A673 (cell line): ENCODE measurements at regions not wholly inside any gene's neighbourhood (a gene's known extent, or its start where the extent isn't known, plus 50 kb on each side); places are given as distances from the start of the nearest gene placed in this dataset.
"Not testable (repeated sequence)": the region's sequence is repeated elsewhere in the genome, so short reads cannot be mapped to it uniquely, and the experiment has no call there.

Source experiments
- BruUV-seq: library from RNA; stranded (reverse); fragments of 400-500 nt; replicated peaks from 2 replicates; lab custom pipeline; 2021; lab: Mats Ljungman, UMichigan
- CTCF ChIA-PET: fragments of 300-600 bp; sonication (Branson Sonifier 250); formaldehyde crosslinking; loops from one replicate; lab custom pipeline; 2022; ENCODE audit warnings: antibody characterized with exemption; lab: Charles Lee
- POLR2A ChIA-PET: fragments of 300-600 bp; sonication (Branson Sonifier 250); formaldehyde crosslinking; loops from one replicate; lab custom pipeline; 2022; ENCODE audit warnings: antibody characterized with exemption; ENCODE audit not compliant: low non-redundant PET; lab: Charles Lee
- DNase-seq: peaks from one replicate; pipeline ENCODE4 v3.0.0-alpha.2; 2015; ENCODE audit warnings: low spot score
- H3K27ac ChIP-seq: fragments of 200-600 bp; sonication (generic); 2 replicates; pipeline ENCODE4 v1.5.1; 2016; ENCODE audit warnings: mixed run types, low read depth, mild to moderate bottlenecking, mixed read lengths, antibody characterized with exemption, low read length; ENCODE audit not compliant: poor library complexity, severe bottlenecking
- H3K27me3 ChIP-seq: fragments of 200-600 bp; sonication (generic); replicated peaks from 2 replicates; pipeline ENCODE4 v1.6.1; 2017; ENCODE audit warnings: mixed run types, low read depth, mild to moderate bottlenecking, mixed read lengths, antibody characterized with exemption, low read length; ENCODE audit not compliant: insufficient read depth, poor library complexity
- H3K36me3 ChIP-seq: fragments of 200-600 bp; sonication (generic); 2 replicates; pipeline ENCODE4 v1.6.1; 2016; ENCODE audit warnings: mixed run types, mild to moderate bottlenecking, mixed read lengths, antibody characterized with exemption, low read length; ENCODE audit not compliant: insufficient read depth, poor library complexity, severe bottlenecking
- H3K4me1 ChIP-seq: fragments of 200-600 bp; sonication (generic); 2 replicates; pipeline ENCODE4 v1.6.1; 2017; ENCODE audit warnings: mixed run types, mild to moderate bottlenecking, mixed read lengths, antibody characterized with exemption, low read length; ENCODE audit not compliant: insufficient read depth, poor library complexity, severe bottlenecking
- H3K4me3 ChIP-seq: fragments of 200-600 bp; sonication (generic); 2 replicates; pipeline ENCODE4 v1.5.1; 2016; ENCODE audit warnings: low read depth, mixed run types, mild to moderate bottlenecking, mixed read lengths, low read length; ENCODE audit not compliant: poor library complexity, severe bottlenecking
- H3K9me3 ChIP-seq: fragments of 200-600 bp; sonication (generic); 2 replicates; pipeline ENCODE4 v1.6.1; 2016; ENCODE audit warnings: mixed run types, low read depth, mild to moderate bottlenecking, mixed read lengths, antibody characterized with exemption, low read length; ENCODE audit not compliant: poor library complexity, severe bottlenecking
- CTCF ChIP-seq: fragments of 300-800, 200-600 bp; sonication (generic); conservative IDR thresholded peaks from 2 replicates; pipeline ENCODE4 v1.5.1; 2017; ENCODE audit warnings: low read depth, mild to moderate bottlenecking, antibody characterized with exemption, low read length, moderate library complexity, mixed read lengths
- EZH2 ChIP-seq: fragments of 200-600 bp; sonication (generic); IDR thresholded peaks from 2 replicates; pipeline ENCODE4 v1.6.1; 2017; ENCODE audit warnings: borderline replicate concordance, low read depth, mild to moderate bottlenecking, mixed read lengths, antibody characterized with exemption, low read length; ENCODE audit not compliant: poor library complexity, severe bottlenecking
- intact Hi-C: fragments of 100-400 bp; cut with micrococcal nuclease; formaldehyde crosslinking; loops from one replicate; pipeline ENCODE4 v1.10.0; 2022; ENCODE audit not compliant: unreplicated experiment

- H3K4me1 ChIP-seq = no peaks in the 10 kb centered on the region
- POLR2A ChIA-PET = no interaction called here
- TF ChIP-seq EZH2 (no peak), CTCF (no peak)
- DNase-seq = no peak
- no peak overlapping the region for H3K27ac ChIP-seq
- H3K36me3 ChIP-seq = no peaks in the 10 kb centered on the region
- H3K4me3 ChIP-seq = no peak overlapping the region
- H3K9me3 ChIP-seq = no peaks in the 10 kb centered on the region
- no TSS peak for BruUV-seq
- intact Hi-C loops = no loop called here
- CTCF ChIA-PET = no interaction called here
- H3K27me3 ChIP-seq = no peaks in the 10 kb centered on the region
Measured at GRCh38 chr18:34947711-34948125, 93.5 kb upstream of the MAPRE2 start.

- Histone ChIP-seq H3K4me1 (no peaks in the 10 kb centered on the region), H3K27ac (no peak overlapping the region), H3K9me3 (no peaks in the 10 kb centered on the region), H3K27me3 (no peaks in the 10 kb centered on the region), H3K36me3 (no peaks in the 10 kb centered on the region), H3K4me3 (no peak overlapping the region)
- no TSS peak for BruUV-seq
- POLR2A ChIA-PET = no interaction called here
- no peak for TF ChIP-seq EZH2
- no peak for TF ChIP-seq CTCF
- CTCF ChIA-PET = no interaction called here
- no peak for DNase-seq
- intact Hi-C loops = no loop called here
Measured at GRCh38 chr18:34951625-34952379, 89.4 kb upstream of the MAPRE2 start.

GRCh38 chr18:34953212-34953611 lies 88.0 kb upstream of the MAPRE2 start:
- ChIA-PET POLR2A (no interaction called here), CTCF (no interaction called here)
- intact Hi-C loops = no loop called here
- Histone ChIP-seq H3K36me3 (no peaks in the 10 kb centered on the region), H3K27me3 (no peaks in the 10 kb centered on the region), H3K9me3 (no peaks in the 10 kb centered on the region), H3K4me3 (no peak overlapping the region), H3K4me1 (no peaks in the 10 kb centered on the region), H3K27ac (no peak overlapping the region)
- TF ChIP-seq CTCF = no peak
- no peak for TF ChIP-seq EZH2
- BruUV-seq = no TSS peak
- no peak for DNase-seq

GRCh38 chr18:34955494-34955893 lies 85.7 kb upstream of the MAPRE2 start:
- H3K4me3 ChIP-seq, H3K4me1 ChIP-seq, CTCF ChIA-PET, intact Hi-C loops, H3K27me3 ChIP-seq, DNase-seq, H3K27ac ChIP-seq, POLR2A ChIA-PET, H3K9me3 ChIP-seq, BruUV-seq, H3K36me3 ChIP-seq: not testable (repeated sequence)
